IMR-90 (cell line): ENCODE measurements at regions not wholly inside any gene's neighbourhood (a gene's known extent, or its start where the extent isn't known, plus 50 kb on each side); places are given as distances from the start of the nearest gene placed in this dataset.

Source experiments
- ATAC-seq: fragments of 200-7000 bp; cut with Tn5 transposase; 2 replicates; pipeline ENCODE4 v1.9.1; 2020; ENCODE audit warnings: low read depth, mild to moderate bottlenecking, moderate library complexity
- BruUV-seq: library from RNA; stranded (reverse); fragments of 400-500 nt; replicated peaks from 2 replicates; lab custom pipeline; 2021; lab: Mats Ljungman, UMichigan
- CTCF ChIA-PET: fragments of 300-600 bp; formaldehyde crosslinking; extraction: SDS; loops from one replicate; lab custom pipeline; 2021; ENCODE audit warnings: antibody characterized with exemption; lab: Yijun Ruan, JAX
- POLR2A ChIA-PET: fragments of 300-600 bp; sonication (Branson Sonifier 250); formaldehyde crosslinking; loops from one replicate; lab custom pipeline; 2022; ENCODE audit warnings: antibody characterized with exemption; ENCODE audit not compliant: unreplicated experiment; lab: Charles Lee
- DNase-seq: peaks from one replicate; pipeline ENCODE4 v3.0.0; 2013
- H2AFZ ChIP-seq: replicated peaks from 2 replicates; pipeline ENCODE3; 2013; ENCODE audit warnings: low read length, mild to moderate bottlenecking; ENCODE audit not compliant: poor library complexity
- H2AK5ac ChIP-seq: 2 replicates; pipeline ENCODE4 v1.6.1; 2013; ENCODE audit warnings: low read depth, low read length, inconsistent platforms
- H2AK9ac ChIP-seq: replicated peaks from 2 replicates; pipeline ENCODE3; 2013; ENCODE audit warnings: mild to moderate bottlenecking, low read depth, low read length, moderate library complexity; ENCODE audit not compliant: poor library complexity
- H2BK120ac ChIP-seq: 2 replicates; pipeline ENCODE4 v1.6.1; 2013; ENCODE audit warnings: low read depth, low read length, inconsistent platforms
- H2BK15ac ChIP-seq: 3 replicates; pipeline ENCODE4 v1.6.1; 2013; ENCODE audit warnings: low read depth, low read length, inconsistent platforms
- H2BK20ac ChIP-seq: 2 replicates; pipeline ENCODE4 v1.6.1; 2013; ENCODE audit warnings: low read depth, mild to moderate bottlenecking, inconsistent platforms, low read length, moderate library complexity
- H2BK5ac ChIP-seq: 2 replicates; pipeline ENCODE4 v1.6.1; 2013; ENCODE audit warnings: mild to moderate bottlenecking, low read depth, low read length, inconsistent platforms; ENCODE audit not compliant: poor library complexity, severe bottlenecking
- H3K14ac ChIP-seq: replicated peaks from 2 replicates; pipeline ENCODE4 v1.6.1; 2013; ENCODE audit warnings: low read depth, low read length, inconsistent platforms
- H3K18ac ChIP-seq: 2 replicates; pipeline ENCODE4 v1.6.1; 2013; ENCODE audit warnings: low read depth, low read length, control low read depth
- H3K23ac ChIP-seq: 2 replicates; pipeline ENCODE4 v1.6.1; 2013; ENCODE audit warnings: low read depth, low read length, inconsistent platforms
- H3K27ac ChIP-seq: 2 replicates; pipeline ENCODE4 v1.5.1; 2013; ENCODE audit warnings: mild to moderate bottlenecking, control low read depth, low read length; ENCODE audit not compliant: insufficient read depth
- H3K27me3 ChIP-seq: 2 replicates; pipeline ENCODE4 v1.6.1; 2013; ENCODE audit warnings: low read length; ENCODE audit not compliant: control insufficient read depth, insufficient read depth
- H3K36me3 ChIP-seq: 2 replicates; pipeline ENCODE4 v1.6.1; 2013; ENCODE audit warnings: low read length, mixed read lengths; ENCODE audit not compliant: control insufficient read depth, insufficient read depth
- H3K4ac ChIP-seq: 2 replicates; pipeline ENCODE4 v1.6.1; 2013; ENCODE audit warnings: low read depth, low read length, inconsistent platforms
- H3K4me1 ChIP-seq: 2 replicates; pipeline ENCODE4 v1.6.1; 2013; ENCODE audit warnings: low read length, mixed read lengths; ENCODE audit not compliant: control insufficient read depth, insufficient read depth
- H3K4me2 ChIP-seq: 2 replicates; pipeline ENCODE4 v1.6.1; 2013; ENCODE audit warnings: low read depth, mild to moderate bottlenecking, control low read depth, low read length, moderate library complexity
- H3K4me3 ChIP-seq: 2 replicates; pipeline ENCODE4 v1.5.1; 2013; ENCODE audit warnings: low read depth, mild to moderate bottlenecking, control low read depth, low read length, moderate library complexity; ENCODE audit not compliant: insufficient read depth
- H3K56ac ChIP-seq: 2 replicates; pipeline ENCODE4 v1.6.1; 2013; ENCODE audit warnings: low read length, inconsistent platforms; ENCODE audit not compliant: insufficient read depth; ENCODE audit errors: extremely low read depth
- H3K79me1 ChIP-seq, 2 experiments: 2 replicates each; pipeline ENCODE4 v1.6.1; 2013; ENCODE audit warnings: low read length in 2 of 2, inconsistent platforms in 1 of 2, low read depth in 1 of 2
- H3K9ac ChIP-seq: 2 replicates; pipeline ENCODE4 v1.6.1; 2013; ENCODE audit warnings: low read depth, low read length, control low read depth
- H3K9me1 ChIP-seq: 2 replicates; pipeline ENCODE4 v1.6.1; 2013; ENCODE audit warnings: low read length, inconsistent platforms; ENCODE audit not compliant: insufficient read depth
- H3K9me3 ChIP-seq: 2 replicates; pipeline ENCODE4 v1.6.1; 2013; ENCODE audit warnings: low read length; ENCODE audit not compliant: control insufficient read depth, insufficient read depth
- H4K20me1 ChIP-seq: 2 replicates; pipeline ENCODE4 v1.6.1; 2013; ENCODE audit warnings: low read length, inconsistent platforms; ENCODE audit not compliant: insufficient read depth
- H4K5ac ChIP-seq: 2 replicates; pipeline ENCODE4 v1.6.1; 2013; ENCODE audit warnings: mild to moderate bottlenecking, low read depth, low read length, control low read depth
- H4K8ac ChIP-seq, 2 experiments: 2 replicates each; pipeline ENCODE4 v1.6.1; 2013; ENCODE audit warnings: low read depth in 2 of 2, low read length in 2 of 2, control low read depth in 1 of 2, inconsistent platforms in 1 of 2
- H4K91ac ChIP-seq: 2 replicates; pipeline ENCODE4 v1.6.1; 2013; ENCODE audit warnings: low read depth, low read length, inconsistent platforms; ENCODE audit not compliant: insufficient read depth
- CHD1 ChIP-seq: IDR thresholded peaks from 2 replicates; pipeline ENCODE4 v1.6.1; 2012; ENCODE audit warnings: low read depth, low read length, improper control_type of control experiment
- CTCF ChIP-seq: conservative IDR thresholded peaks from 2 replicates; pipeline ENCODE4 v1.5.1; 2012; ENCODE audit warnings: mild to moderate bottlenecking, low read depth, low read length, improper control_type of control experiment
- FOS ChIP-seq: fragments of 150-350 bp; IDR thresholded peaks from 2 replicates; pipeline ENCODE4 v1.6.1; 2016; ENCODE audit warnings: low read depth, low read length
- MAFK ChIP-seq: IDR thresholded peaks from 2 replicates; pipeline ENCODE4 v1.6.1; 2012; ENCODE audit warnings: low read depth, low read length, improper control_type of control experiment
- MAZ ChIP-seq: IDR thresholded peaks from 2 replicates; pipeline ENCODE4 v1.6.1; 2012; ENCODE audit warnings: low read depth, mild to moderate bottlenecking, low read length, improper control_type of control experiment, moderate library complexity, borderline replicate concordance
- RCOR1 ChIP-seq: IDR thresholded peaks from 2 replicates; pipeline ENCODE4 v1.6.1; 2012; ENCODE audit warnings: mild to moderate bottlenecking, low read length, improper control_type of control experiment; ENCODE audit not compliant: insufficient replicate concordance
- SMC3 ChIP-seq: fragments of 150-350 bp; IDR thresholded peaks from 2 replicates; pipeline ENCODE4 v1.6.1; 2016; ENCODE audit warnings: low read depth, mild to moderate bottlenecking, antibody characterized with exemption, low read length, moderate library complexity
- WGBS, 2 experiments: methylation state at CpG; one replicate each; pipeline versions ENCODE4 v1.1.5 to v1.1.7; 2013; ENCODE audit warnings: missing lambda C conversion rate in 2 of 2; ENCODE audit not compliant: insufficient read length in 1 of 2; ENCODE audit errors: extremely low coverage in 2 of 2; 5-methylcytosine and 5-hydroxymethylcytosine counted together
- dilution Hi-C: fragments of 300-500 bp; cut with HindIII; formaldehyde crosslinking; loops from one replicate; pipeline ENCODE4 v1.14.3; 2018; ENCODE audit warnings: low sequenced_read_pairs; ENCODE audit not compliant: unreplicated experiment
- in situ Hi-C: fragments of 300-500 bp; cut with MboI; formaldehyde crosslinking; loops from 3 replicates; pipeline ENCODE4 v1.14.3; 2019; ENCODE audit warnings: low sequenced_read_pairs, inconsistent platforms, mixed read lengths
- intact Hi-C: fragments of 100-400 bp; cut with micrococcal nuclease; formaldehyde crosslinking; loops from 2 replicates; pipeline ENCODE4 v1.10.0; 2022

- H3K23ac ChIP-seq: no peak overlapping the region
- no TSS peak for BruUV-seq
- no peaks in the 10 kb centered on the region for H3K9me3 ChIP-seq
- dilution Hi-C loops (no loop called here), in situ Hi-C loops (no loop called here), intact Hi-C loops (no loop called here)
- no peak for ATAC-seq
- no peak overlapping the region for H3K4me3 ChIP-seq
- ChIA-PET POLR2A (no interaction called here), CTCF (no interaction called here)
- H3K27ac ChIP-seq: no peak overlapping the region
- H2AK5ac ChIP-seq: no peak overlapping the region
- H3K27me3 ChIP-seq: no peaks in the 10 kb centered on the region
- no peak overlapping the region for H2BK5ac ChIP-seq
- no peak overlapping the region for H2AK9ac ChIP-seq
- H3K4me1 ChIP-seq: no peaks in the 10 kb centered on the region; the same call in 1 of the 2 replicates
- H3K79me1 ChIP-seq: no peaks in the 10 kb centered on the region
- no peak overlapping the region for H4K5ac ChIP-seq
- TF ChIP-seq SMC3 (no peak), MAFK (no peak), FOS (no peak), RCOR1 (no peak), CHD1 (no peak), MAZ (no peak), CTCF (no peak)
- H2BK15ac ChIP-seq: no peak overlapping the region
- no peak overlapping the region for H2BK20ac ChIP-seq
- no peak for DNase-seq
- no peak overlapping the region for H3K18ac ChIP-seq
- H3K9ac ChIP-seq: no peak overlapping the region
- H2AFZ ChIP-seq: no peak overlapping the region
- WGBS, 2 experiments: no CpG with 5 or more reads among the region's 1 CpG
- H4K20me1 ChIP-seq: no peaks in the 10 kb centered on the region
- no peaks in the 10 kb centered on the region for H3K9me1 ChIP-seq
- no peaks in the 10 kb centered on the region for H3K36me3 ChIP-seq
- H3K14ac ChIP-seq: no peak overlapping the region
- H3K4me2 ChIP-seq: no peak overlapping the region
- H4K91ac ChIP-seq: no peak overlapping the region
- no peak overlapping the region for H3K4ac ChIP-seq
- H4K8ac ChIP-seq: no peak overlapping the region
- H3K56ac ChIP-seq: no peak overlapping the region
- H2BK120ac ChIP-seq: no peak overlapping the region
Measured at GRCh38 chr18:44080054-44080453, 600.6 kb upstream of the SETBP1 start.
